CD14-positive monocyte (primary cell): ENCODE measurements at regions not wholly inside any gene's neighbourhood (a gene's known extent, or its start where the extent isn't known, plus 50 kb on each side); places are given as distances from the start of the nearest gene placed in this dataset.

Experiments used
- DNase-seq, 3 donors: peaks; one replicate each; pipeline ENCODE4 v3.0.0-alpha.2; 2011 to 2022
- H2AFZ ChIP-seq: 2 replicates; pipeline ENCODE4 v1.6.0; 2012; ENCODE audit warnings: mild to moderate bottlenecking, low read depth, low read length, inconsistent platforms; ENCODE audit not compliant: insufficient read depth, poor library complexity, severe bottlenecking
- H3K27ac ChIP-seq, 2 donors: 1 replicate in 1 of 2; 2 replicates in 1 of 2; pipeline ENCODE4 v1.5.1; 2012 to 2013; ENCODE audit warnings: low read length in 2 of 2, control low read depth in 1 of 2, inconsistent platforms in 1 of 2, low read depth in 1 of 2, mild to moderate bottlenecking in 1 of 2
- H3K27me3 ChIP-seq, 2 donors: one replicate each; pipeline versions ENCODE4 v1.6.0 to v1.6.1; 2011 to 2013; ENCODE audit warnings: low read length in 2 of 2; ENCODE audit not compliant: control insufficient read depth in 2 of 2, insufficient read depth in 2 of 2
- H3K36me3 ChIP-seq, 2 donors: replicated peaks in 1 of 2; 1 replicate in 1 of 2; 2 replicates in 1 of 2; pipeline versions ENCODE4 v1.5.1 to v1.6.1; 2012 to 2013; ENCODE audit warnings: low read length in 2 of 2, control low read depth in 1 of 2, inconsistent platforms in 1 of 2, mild to moderate bottlenecking in 1 of 2; ENCODE audit not compliant: insufficient read depth in 2 of 2, control insufficient read depth in 1 of 2
- H3K4me1 ChIP-seq, 2 donors: 1 replicate in 1 of 2; 2 replicates in 1 of 2; pipeline versions ENCODE4 v1.5.1 to v1.6.1; 2012 to 2013; ENCODE audit warnings: low read length in 2 of 2, control low read depth in 1 of 2, inconsistent platforms in 1 of 2, mild to moderate bottlenecking in 1 of 2, moderate library complexity in 1 of 2; ENCODE audit not compliant: insufficient read depth in 2 of 2, control insufficient read depth in 1 of 2
- H3K4me2 ChIP-seq: replicated peaks from 2 replicates; pipeline ENCODE3; 2012; ENCODE audit warnings: low read length, moderate library complexity, mild to moderate bottlenecking; ENCODE audit not compliant: poor library complexity, severe bottlenecking; ENCODE audit errors: extremely low read depth
- H3K4me3 ChIP-seq, 3 experiments: fragments of 200-600 bp in 1 of 3; sonication (generic) in 1 of 3; replicated peaks in 1 of 3; 1 replicate in 2 of 3; 2 replicates in 1 of 3; pipeline ENCODE4 v1.5.1; 2011 to 2013; ENCODE audit warnings: low read length in 3 of 3, mild to moderate bottlenecking in 3 of 3, control low read depth in 2 of 3, low read depth in 2 of 3, inconsistent platforms in 1 of 3, moderate library complexity in 1 of 3
- H3K79me2 ChIP-seq: 2 replicates; pipeline ENCODE4 v1.6.0; 2012; ENCODE audit warnings: mild to moderate bottlenecking, control low read depth, inconsistent platforms, low read length, moderate library complexity; ENCODE audit not compliant: insufficient read depth
- H3K9ac ChIP-seq: 2 replicates; pipeline ENCODE4 v1.6.0; 2017; ENCODE audit warnings: low read length, mild to moderate bottlenecking; ENCODE audit not compliant: insufficient read depth, poor library complexity, severe bottlenecking
- H3K9me3 ChIP-seq, 2 donors: replicated peaks in 1 of 2; 1 replicate in 1 of 2; 2 replicates in 1 of 2; pipeline versions ENCODE4 v1.5.1 to v1.6.1; 2012 to 2013; ENCODE audit warnings: low read length in 2 of 2, control low read depth in 1 of 2; ENCODE audit not compliant: control insufficient read depth in 1 of 2, insufficient read depth in 1 of 2
- H4K20me1 ChIP-seq: 2 replicates; pipeline ENCODE4 v1.6.0; 2012; ENCODE audit warnings: mild to moderate bottlenecking, low read length, control low read depth, moderate library complexity; ENCODE audit not compliant: insufficient read depth
- H3K27ac Mint-ChIP-seq, 7 donors: one replicate each; pipeline ENCODE4 v1.8.0; 2020; ENCODE audit warnings: mild to moderate bottlenecking in 7 of 7, mixed read lengths in 7 of 7, moderate library complexity in 6 of 7, inconsistent platforms in 2 of 7
- H3K27me3 Mint-ChIP-seq, 3 donors: one replicate each; pipeline ENCODE4 v1.8.0; 2021 to 2022; ENCODE audit warnings: low read depth in 3 of 3, mild to moderate bottlenecking in 3 of 3, mixed read lengths in 3 of 3, moderate library complexity in 3 of 3, inconsistent platforms in 1 of 3
- H3K36me3 Mint-ChIP-seq, 2 donors: one replicate each; pipeline ENCODE4 v1.8.0; 2020; ENCODE audit warnings: mixed read lengths in 2 of 2, inconsistent platforms in 1 of 2, mild to moderate bottlenecking in 1 of 2
- H3K4me1 Mint-ChIP-seq: one replicate; pipeline ENCODE4 v1.8.0; 2020; ENCODE audit warnings: mild to moderate bottlenecking, mixed read lengths
- H3K4me3 Mint-ChIP-seq, 2 donors: one replicate each; pipeline ENCODE4 v1.8.0; 2020; ENCODE audit warnings: mild to moderate bottlenecking in 2 of 2, mixed read lengths in 2 of 2, moderate library complexity in 1 of 2
- H3K9me3 Mint-ChIP-seq, 7 donors: one replicate each; pipeline ENCODE4 v1.8.0; 2020 to 2022; ENCODE audit warnings: mixed read lengths in 7 of 7, mild to moderate bottlenecking in 6 of 7, moderate library complexity in 6 of 7, inconsistent platforms in 2 of 7
- CTCF ChIP-seq: fragments of 200-600 bp; IDR thresholded peaks from one replicate; pipeline ENCODE4 v1.8.0; 2022; ENCODE audit warnings: antibody characterized with exemption, mild to moderate bottlenecking
- WGBS: methylation state at CpG from one replicate; pipeline ENCODE4 v1.1.5; 2013; ENCODE audit warnings: missing lambda C conversion rate; ENCODE audit not compliant: insufficient coverage; 5-methylcytosine and 5-hydroxymethylcytosine counted together
- intact Hi-C, 2 donors: fragments of 100-400 bp; cut with micrococcal nuclease; formaldehyde crosslinking; loops; one replicate each; pipeline versions ENCODE4 v1.15.0 to v1.15.1; 2023

- Histone ChIP-seq H3K79me2 (no peaks in the 10 kb centered on the region), H3K4me1 (peaks cover 41 to 43% of the 10 kb centered on the region in 2 donors), H3K27ac (no peak overlapping the region), H2AFZ (no peak overlapping the region), H3K4me2 (no peak overlapping the region), H3K9me3 (no peaks in the 10 kb centered on the region), H3K4me3 (no peak overlapping the region), H3K36me3 (no peaks in the 10 kb centered on the region), H4K20me1 (no peaks in the 10 kb centered on the region), H3K27me3 (no peaks in the 10 kb centered on the region), H3K9ac (no peak overlapping the region)
- H3K27ac Mint-ChIP-seq: no peak overlapping the region
- H3K27me3 Mint-ChIP-seq: peaks cover 0 to 2% (median 1%) of the 10 kb centered on the region in 3 donors
- intact Hi-C loops: no loop called here
- peaks cover 4 to 15% of the 10 kb centered on the region in 2 donors for H3K36me3 Mint-ChIP-seq
- no peak for TF ChIP-seq CTCF
- peaks cover 54% of the 10 kb centered on the region for H3K4me1 Mint-ChIP-seq
- peaks cover 0 to 6% (median 1%) of the 10 kb centered on the region in 7 donors for H3K9me3 Mint-ChIP-seq
- no peak for DNase-seq
- no CpG with 5 or more reads among the region's 3 CpGs for WGBS
- H3K4me3 Mint-ChIP-seq: no peak overlapping the region
Observed at GRCh38 chr1:221965252-221965651, 223.4 kb upstream of the DUSP10 start.

- peaks cover 0 to 2% (median 1%) of the 10 kb centered on the region in 3 donors for H3K27me3 Mint-ChIP-seq
- DNase-seq: peak in 1 of 3 donors; percentile 14
- WGBS: no CpG with 5 or more reads among the region's 1 CpG
- intact Hi-C loops: no loop called here
- no peaks in the 10 kb centered on the region for H4K20me1 ChIP-seq
- no peak for TF ChIP-seq CTCF
- no peak overlapping the region for H3K4me3 Mint-ChIP-seq
- no peaks in the 10 kb centered on the region for H3K27me3 ChIP-seq
- H3K27ac ChIP-seq: no peak overlapping the region
- H3K36me3 ChIP-seq: no peaks in the 10 kb centered on the region
- H3K79me2 ChIP-seq: no peaks in the 10 kb centered on the region
- no peak overlapping the region for H3K9ac ChIP-seq
- no peak overlapping the region for H3K4me2 ChIP-seq
- H3K36me3 Mint-ChIP-seq: peaks cover 4 to 15% of the 10 kb centered on the region in 2 donors
- H3K27ac Mint-ChIP-seq: peak overlapping the region in 1 of 7 donors; percentile 15
- H2AFZ ChIP-seq: no peak overlapping the region
- peaks cover 56% of the 10 kb centered on the region for H3K4me1 Mint-ChIP-seq
- H3K4me3 ChIP-seq: no peak overlapping the region
- peaks cover 28% of the 10 kb centered on the region in 2 donors for H3K4me1 ChIP-seq
- no peaks in the 10 kb centered on the region for H3K9me3 ChIP-seq
- H3K9me3 Mint-ChIP-seq: peaks cover 0 to 6% (median 1%) of the 10 kb centered on the region in 7 donors
Observed at GRCh38 chr1:221963742-221964141, 221.9 kb upstream of the DUSP10 start.
